ENCODE measurements at regions not wholly inside any gene's neighbourhood (a gene's known extent, or its start where the extent isn't known, plus 50 kb on each side); places are given as distances from the start of the nearest gene placed in this dataset.

GRCh38 chrX:94721386-94721785 lies 1047.4 kb downstream of the FAM133A start:
- CTCF ChIA-PET: no interaction called here
- TF ChIP-seq EZH2 (IDR thresholded peaks at IDR 0.05; ENCODE audit: low read length, unreplicated experiment) (no peak), CTCF (conservative IDR thresholded peaks at IDR 0.05; ENCODE audit: low read depth, low read length) (no peak), EZH2phosphoT487 (IDR thresholded peaks at IDR 0.05; ENCODE audit: borderline replicate concordance, low read length) (no peak)
- intact Hi-C loops (cut with micrococcal nuclease): no loop called here

GRCh38 chrX:94722578-94722977 lies 1048.6 kb downstream of the FAM133A start:
- intact Hi-C loops (cut with micrococcal nuclease): no loop called here
- DNase-seq (no peak), ATAC-seq (no peak)
- Histone ChIP-seq H2AFZ (ENCODE audit: low read length) (no peak overlapping the region), H3K9me3 (ENCODE audit: low read length) (no peaks in the 10 kb centered on the region), H3K4me3 (ENCODE audit: low read length) (no peak overlapping the region), H3K9me2 (replicated peaks; ENCODE audit: low read length) (no peaks in the 10 kb centered on the region), H3K79me2 (ENCODE audit: low read length) (no peaks in the 10 kb centered on the region), H3K4me2 (ENCODE audit: low read length) (no peak overlapping the region), H3K36me3 (ENCODE audit: low read depth, low read length) (no peaks in the 10 kb centered on the region), H3K27ac (ENCODE audit: low read length) (no peak overlapping the region), H3F3A (ENCODE audit: low read length, unreplicated experiment) (no peaks in the 10 kb centered on the region), H3K9ac (ENCODE audit: low read length) (no peak overlapping the region), H4K20me1 (ENCODE audit: low read length) (no peaks in the 10 kb centered on the region), H3K4me1 (ENCODE audit: insufficient read depth, low read length) (no peaks in the 10 kb centered on the region), H3K27me3 (ENCODE audit: low read length) (no peaks in the 10 kb centered on the region)
- BruUV-seq (replicated peaks): no TSS peak
- ChIA-PET POLR2A (ENCODE audit: unreplicated experiment) (no interaction called here), CTCF (no interaction called here)
- TF ChIP-seq CTCF (conservative IDR thresholded peaks at IDR 0.05; ENCODE audit: low read depth, low read length): no peak
- TF ChIP-seq EZH2 (IDR thresholded peaks at IDR 0.05; ENCODE audit: low read length, unreplicated experiment): no peak
- TF ChIP-seq EZH2phosphoT487 (IDR thresholded peaks at IDR 0.05; ENCODE audit: borderline replicate concordance, low read length): no peak

More at GRCh38 chrX:94721386-94721785, 1047.4 kb downstream of the FAM133A start:
- Histone ChIP-seq H4K20me1 (ENCODE audit: low read length) (no peaks in the 10 kb centered on the region), H3K79me2 (ENCODE audit: low read length) (no peaks in the 10 kb centered on the region), H3K36me3 (ENCODE audit: low read depth, low read length) (no peaks in the 10 kb centered on the region), H3K4me1 (ENCODE audit: insufficient read depth, low read length) (no peaks in the 10 kb centered on the region), H3K9me2 (replicated peaks; ENCODE audit: low read length) (no peaks in the 10 kb centered on the region), H3K4me2 (ENCODE audit: low read length) (no peak overlapping the region), H3K9ac (ENCODE audit: low read length) (no peak overlapping the region), H3K27ac (ENCODE audit: low read length) (no peak overlapping the region), H2AFZ (ENCODE audit: low read length) (no peak overlapping the region), H3F3A (ENCODE audit: low read length, unreplicated experiment) (no peaks in the 10 kb centered on the region), H3K4me3 (ENCODE audit: low read length) (no peak overlapping the region), H3K27me3 (ENCODE audit: low read length) (no peaks in the 10 kb centered on the region), H3K9me3 (ENCODE audit: low read length) (no peaks in the 10 kb centered on the region)
- POLR2A ChIA-PET (ENCODE audit: unreplicated experiment): no interaction called here
- ATAC-seq: no peak
- no TSS peak for BruUV-seq (replicated peaks)
- DNase-seq: no peak

GRCh38 chrX:94742772-94743171 lies 1068.8 kb downstream of the FAM133A start:
- BruUV-seq (replicated peaks): no TSS peak
- CTCF ChIA-PET: no interaction called here
- H3K9me3 ChIP-seq (ENCODE audit: low read length): no peaks in the 10 kb centered on the region
- POLR2A ChIA-PET (ENCODE audit: unreplicated experiment): no interaction called here
- H3K9me2 ChIP-seq (replicated peaks; ENCODE audit: low read length): no peaks in the 10 kb centered on the region
- DNase-seq: no peak
- H3K79me2 ChIP-seq (ENCODE audit: low read length): no peaks in the 10 kb centered on the region
- no peak overlapping the region for H2AFZ ChIP-seq (ENCODE audit: low read length)
- intact Hi-C loops (cut with micrococcal nuclease): no loop called here
- no peaks in the 10 kb centered on the region for H3K36me3 ChIP-seq (ENCODE audit: low read depth, low read length)
- TF ChIP-seq EZH2 (IDR thresholded peaks at IDR 0.05; ENCODE audit: low read length, unreplicated experiment) (no peak), EZH2phosphoT487 (IDR thresholded peaks at IDR 0.05; ENCODE audit: borderline replicate concordance, low read length) (no peak), CTCF (conservative IDR thresholded peaks at IDR 0.05; ENCODE audit: low read depth, low read length) (no peak)
- H3F3A ChIP-seq (ENCODE audit: low read length, unreplicated experiment): no peaks in the 10 kb centered on the region
- H4K20me1 ChIP-seq (ENCODE audit: low read length): no peaks in the 10 kb centered on the region
- no peak overlapping the region for H3K4me3 ChIP-seq (ENCODE audit: low read length)
- H3K27me3 ChIP-seq (ENCODE audit: low read length): no peaks in the 10 kb centered on the region
- H3K4me1 ChIP-seq (ENCODE audit: insufficient read depth, low read length): no peaks in the 10 kb centered on the region
- no peak overlapping the region for H3K9ac ChIP-seq (ENCODE audit: low read length)
- H3K27ac ChIP-seq (ENCODE audit: low read length): no peak overlapping the region
- no peak overlapping the region for H3K4me2 ChIP-seq (ENCODE audit: low read length)
- no peak for ATAC-seq
